AG10803 (cell line): ENCODE measurements at regions not wholly inside any gene's neighbourhood (a gene's known extent, or its start where the extent isn't known, plus 50 kb on each side); places are given as distances from the start of the nearest gene placed in this dataset.

Experiments
- DNase-seq: peaks from one replicate; pipeline ENCODE4 v3.0.0; 2010; ENCODE audit warnings: low read depth
- H3K4me3 ChIP-seq: 2 replicates; pipeline ENCODE4 v1.5.1; 2011; ENCODE audit warnings: mild to moderate bottlenecking, low read length, control low read depth
- CTCF ChIP-seq: conservative IDR thresholded peaks from 2 replicates; pipeline ENCODE4 v1.5.1; 2011; ENCODE audit warnings: mild to moderate bottlenecking, low read length, control low read depth, inconsistent platforms

- no peak overlapping the region for H3K4me3 ChIP-seq
- DNase-seq, result no peak
These were observed 108.9 kb downstream of the SNX5 start for GRCh38 chr20:17859616-17860232.

GRCh38 chr20:17859002-17859615 is 109.5 kb downstream of the SNX5 start:
- TF ChIP-seq CTCF, result no peak
- DNase-seq, result no peak
- no peak overlapping the region for H3K4me3 ChIP-seq

More at GRCh38 chr20:17859616-17860232, 108.9 kb downstream of the SNX5 start:
- no peak for TF ChIP-seq CTCF

GRCh38 chr20:17858450-17859001 is 110.1 kb downstream of the SNX5 start:
- DNase-seq, result no peak
- no peak for TF ChIP-seq CTCF
- H3K4me3 ChIP-seq, result no peak overlapping the region

- no peak for DNase-seq
- no peak overlapping the region for H3K4me3 ChIP-seq
- TF ChIP-seq CTCF, result no peak
These were observed 110.8 kb downstream of the SNX5 start for GRCh38 chr20:17857639-17858449.

GRCh38 chr20:17856837-17857605 is 111.6 kb downstream of the SNX5 start:
- no peak for DNase-seq
- H3K4me3 ChIP-seq, result no peak overlapping the region
- TF ChIP-seq CTCF, result no peak

- no peak for DNase-seq
- no peak for TF ChIP-seq CTCF
These were observed 112.5 kb downstream of the SNX5 start for GRCh38 chr20:17856024-17856564.

More at GRCh38 chr20:17856024-17856564, 112.5 kb downstream of the SNX5 start:
- H3K4me3 ChIP-seq, result no peak overlapping the region
